GM08714 (cell line): ENCODE measurements at regions not wholly inside any gene's neighbourhood (a gene's known extent, or its start where the extent isn't known, plus 50 kb on each side); places are given as distances from the start of the nearest gene placed in this dataset.

Source experiments
- H3K4me3 ChIP-seq: fragments of 200-500 bp; sonication (Bioruptor generic); 2 replicates; pipeline ENCODE4 v1.5.1; 2014; ENCODE audit warnings: mild to moderate bottlenecking, low read length, inconsistent platforms
- ZNF274 ChIP-seq: IDR thresholded peaks from 2 replicates; pipeline ENCODE4 v1.6.1; 2012; ENCODE audit warnings: mild to moderate bottlenecking, low read depth, low read length

DNA sequence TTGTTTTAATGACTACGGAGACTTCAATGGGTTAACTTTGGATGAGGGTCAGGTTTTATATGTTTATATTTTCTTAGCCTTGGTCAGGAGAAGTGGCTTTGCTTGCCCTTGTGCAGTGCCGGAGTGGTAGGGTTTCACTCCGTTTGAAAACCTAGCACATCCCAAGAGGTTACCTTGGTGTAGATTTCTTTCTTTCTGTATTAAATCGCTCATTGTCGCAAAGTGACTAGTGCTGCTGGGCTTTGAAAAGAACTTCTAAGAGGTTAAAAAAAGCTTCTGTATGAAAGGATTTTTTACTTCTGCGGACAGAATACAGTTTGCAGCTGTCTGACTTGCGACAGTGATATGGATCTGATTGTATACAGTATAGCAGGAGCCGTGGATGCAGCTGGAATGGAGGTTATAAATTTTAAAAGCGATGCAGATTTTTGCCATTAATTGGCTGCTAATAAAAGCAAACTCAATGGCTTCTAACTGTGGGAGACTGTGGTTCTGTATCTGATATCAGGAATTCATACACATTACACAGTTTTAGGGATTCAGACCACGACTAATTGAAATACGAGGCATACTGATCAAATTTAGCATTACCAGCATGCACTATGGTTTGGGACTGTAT lies 340.9 kb upstream of the PITX2 start:
- TF ChIP-seq ZNF274, result no peak
- H3K4me3 ChIP-seq, result no peak overlapping the region

- H3K4me3 ChIP-seq, result no peak overlapping the region
- TF ChIP-seq ZNF274, result no peak
Observed at GRCh38 chr4:110967936-110968335, 345.1 kb upstream of the PITX2 start.

DNA sequence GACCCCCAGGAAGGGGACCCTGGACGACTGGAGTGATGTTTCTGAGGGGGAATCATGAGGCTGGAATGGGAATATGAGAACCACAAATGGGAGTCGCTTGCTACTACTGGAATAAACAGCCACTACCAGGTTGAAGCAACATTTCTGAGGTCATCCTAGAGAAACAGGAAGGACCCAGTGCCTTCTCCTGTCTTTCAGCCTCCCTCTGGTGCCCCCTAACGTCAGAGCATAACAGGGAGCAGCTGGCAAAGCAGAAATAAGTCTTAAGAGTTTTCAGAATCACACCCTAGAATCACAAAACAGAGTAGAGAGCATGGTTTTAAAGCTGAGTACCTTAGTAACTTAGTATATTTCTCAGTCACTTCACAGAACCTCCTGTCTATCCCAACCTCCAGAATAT lies 347.8 kb upstream of the PITX2 start:
- no peak for TF ChIP-seq ZNF274

GRCh38 chr4:110975338-110975737 lies 352.5 kb upstream of the PITX2 start:
- TF ChIP-seq ZNF274, result no peak
- no peak overlapping the region for H3K4me3 ChIP-seq

More for the DNA sequence above, 347.8 kb upstream of the PITX2 start:
- no peak overlapping the region for H3K4me3 ChIP-seq

DNA sequence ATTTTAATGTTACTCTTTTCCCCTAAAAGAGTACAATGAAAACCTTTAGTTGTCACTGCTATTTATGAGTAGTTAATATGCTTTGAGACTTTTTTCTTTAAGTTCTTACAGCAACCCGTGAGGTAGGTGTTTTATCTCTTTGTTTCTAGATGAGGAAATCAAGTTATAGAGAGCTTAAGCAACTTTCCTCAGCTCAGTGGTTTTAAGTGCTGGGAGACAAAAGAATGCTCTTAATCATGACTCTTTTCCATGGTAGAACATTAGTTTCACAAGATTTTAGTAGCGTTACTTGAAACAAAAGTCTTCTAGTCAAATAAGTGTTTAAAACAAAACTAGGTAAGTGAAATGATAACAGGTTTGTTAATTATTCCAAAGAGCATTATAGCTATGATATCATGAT lies 354.7 kb upstream of the PITX2 start:
- no peak for TF ChIP-seq ZNF274
- H3K4me3 ChIP-seq, result no peak overlapping the region

DNA sequence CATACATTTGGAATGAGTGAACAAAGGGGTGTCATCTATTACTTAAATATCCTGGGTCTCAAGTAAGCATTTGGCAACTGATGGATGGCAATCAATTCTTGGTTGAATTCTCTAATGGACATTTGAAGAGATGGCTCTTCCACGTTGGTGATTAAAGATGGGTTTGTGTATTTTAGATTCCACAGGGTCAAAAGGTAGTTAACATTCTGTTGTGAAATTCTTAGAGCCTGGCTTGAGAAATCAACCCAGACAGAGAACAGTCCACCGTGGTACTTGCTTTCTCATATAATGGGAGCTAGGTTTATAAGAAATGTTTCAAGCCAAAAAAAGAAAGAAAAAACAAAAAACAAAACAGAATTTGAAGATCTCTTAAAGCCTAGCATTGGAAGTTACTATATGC lies 355.9 kb upstream of the PITX2 start:
- no peak for TF ChIP-seq ZNF274

GRCh38 chr4:110982486-110982885 lies 359.6 kb upstream of the PITX2 start:
- TF ChIP-seq ZNF274, result no peak
- no peak overlapping the region for H3K4me3 ChIP-seq

More for the DNA sequence above, 355.9 kb upstream of the PITX2 start:
- H3K4me3 ChIP-seq, result no peak overlapping the region

DNA sequence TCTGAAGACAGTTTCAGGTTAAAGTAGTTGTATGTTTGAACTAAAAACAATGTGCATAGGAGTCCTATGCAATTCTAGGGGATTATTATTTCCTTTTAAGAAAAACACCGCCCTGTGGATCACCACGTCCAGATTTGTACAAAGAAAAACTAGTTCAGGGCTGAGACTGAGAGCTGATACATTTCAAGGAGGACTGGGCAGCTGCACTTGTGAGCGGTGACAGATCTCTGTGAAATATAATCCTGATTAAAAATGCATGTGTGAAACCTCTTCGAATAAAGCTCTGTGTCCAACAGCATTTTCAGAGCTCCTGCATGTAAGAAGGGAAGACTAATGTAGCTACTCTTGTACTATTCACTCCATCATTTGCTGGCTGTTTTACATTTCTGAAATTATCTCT lies 365.8 kb upstream of the PITX2 start:
- no peak for TF ChIP-seq ZNF274

GRCh38 chr4:110989125-110989524 lies 366.2 kb upstream of the PITX2 start:
- no peak overlapping the region for H3K4me3 ChIP-seq
- no peak for TF ChIP-seq ZNF274

More for the DNA sequence above, 365.8 kb upstream of the PITX2 start:
- no peak overlapping the region for H3K4me3 ChIP-seq

DNA sequence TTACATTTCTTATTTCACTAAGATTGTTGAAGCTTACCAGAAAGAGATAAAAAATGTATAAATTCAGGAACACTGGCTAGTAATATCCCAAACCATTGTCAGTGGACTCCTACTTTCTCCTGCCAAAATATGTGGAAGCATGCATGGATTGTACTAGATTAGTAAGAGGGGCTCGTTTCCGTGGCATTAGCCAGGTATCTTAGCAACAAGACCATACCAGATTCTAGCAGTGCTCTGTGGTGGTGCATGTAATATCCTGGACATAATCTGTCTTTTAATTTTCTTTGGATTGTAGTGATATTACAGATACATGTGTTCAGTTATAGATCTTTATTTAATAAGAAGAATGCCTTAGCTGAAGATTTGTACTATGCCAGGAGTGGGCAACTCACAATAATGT lies 371.9 kb upstream of the PITX2 start:
- no peak for TF ChIP-seq ZNF274
- H3K4me3 ChIP-seq, result no peak overlapping the region

GRCh38 chr4:110998320-110998719 lies 375.4 kb upstream of the PITX2 start:
- no peak for TF ChIP-seq ZNF274
- no peak overlapping the region for H3K4me3 ChIP-seq

DNA sequence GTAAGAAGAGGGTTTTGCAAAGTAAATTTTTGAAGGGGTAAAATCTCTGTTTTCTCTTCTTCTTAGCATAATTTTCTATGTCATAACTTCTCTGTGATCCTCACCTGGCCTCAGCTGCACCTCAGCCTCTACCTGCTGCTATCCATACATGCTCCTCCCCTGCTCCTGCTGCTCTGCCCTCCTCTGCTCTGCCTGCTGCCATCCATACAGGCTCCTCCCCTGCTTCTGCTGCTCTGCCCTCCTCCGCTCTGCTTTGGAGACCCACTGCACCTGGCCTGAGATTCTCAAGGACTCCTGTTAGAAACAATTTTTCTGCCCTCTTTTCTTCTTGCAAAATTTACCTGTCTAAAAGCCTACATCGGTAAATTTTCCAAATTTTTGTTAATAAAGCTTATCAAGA lies 388.6 kb upstream of the PITX2 start:
- H3K4me3 ChIP-seq, result no peak overlapping the region
- no peak for TF ChIP-seq ZNF274

- no peak for TF ChIP-seq ZNF274
- H3K4me3 ChIP-seq, result no peak overlapping the region
Observed at GRCh38 chr4:111013846-111014245, 391.0 kb upstream of the PITX2 start.

DNA sequence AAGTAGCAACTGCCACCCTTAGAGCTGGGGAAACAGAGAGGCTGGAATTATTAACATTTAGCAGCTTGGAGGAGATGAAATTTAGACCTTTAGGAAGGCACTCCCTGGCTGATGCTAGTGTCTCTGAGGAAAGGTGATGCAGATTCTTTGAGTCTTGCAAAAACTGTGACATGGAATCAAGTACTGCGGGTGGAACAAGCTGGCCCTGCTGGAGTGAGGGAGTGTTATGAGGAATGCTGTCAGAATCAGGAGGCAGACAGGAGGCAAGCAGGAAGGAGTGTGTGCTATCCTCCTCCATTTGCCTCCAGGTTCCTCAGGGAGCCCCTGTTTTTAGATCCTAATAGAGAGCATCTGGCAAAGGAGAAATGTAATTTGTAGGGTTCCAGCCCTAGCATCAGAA lies 391.7 kb upstream of the PITX2 start:
- TF ChIP-seq ZNF274, result no peak
- H3K4me3 ChIP-seq, result no peak overlapping the region

- TF ChIP-seq ZNF274, result no peak
- no peak overlapping the region for H3K4me3 ChIP-seq
Observed at GRCh38 chr4:111016416-111016815, 393.5 kb upstream of the PITX2 start.

- no peak for TF ChIP-seq ZNF274
- H3K4me3 ChIP-seq, result no peak overlapping the region
Observed at GRCh38 chr4:111018216-111018615, 395.3 kb upstream of the PITX2 start.
